DOHH2 (cell line): ENCODE measurements at regions not wholly inside any gene's neighbourhood (a gene's known extent, or its start where the extent isn't known, plus 50 kb on each side); places are given as distances from the start of the nearest gene placed in this dataset.

ENCODE experiments used
- H3F3A ChIP-seq: fragments of 200-600 bp; sonication (generic), shearing (Covaris generic); 2 replicates; pipeline ENCODE4 v1.6.0; 2016; ENCODE audit warnings: antibody characterized with exemption, mild to moderate bottlenecking; ENCODE audit not compliant: control insufficient read depth, insufficient read depth
- H3K27ac ChIP-seq: fragments of 200-600 bp; sonication (generic); 2 replicates; pipeline ENCODE4 v1.5.1; 2014; ENCODE audit warnings: low read depth, mild to moderate bottlenecking, low read length, moderate library complexity
- H3K27me3 ChIP-seq: fragments of 200-600 bp; sonication (generic); 2 replicates; pipeline ENCODE4 v1.6.1; 2014; ENCODE audit warnings: mild to moderate bottlenecking, low read length, mixed read lengths; ENCODE audit not compliant: control insufficient read depth
- H3K36me3 ChIP-seq: fragments of 200-600 bp; sonication (generic); 2 replicates; pipeline ENCODE4 v1.6.1; 2014; ENCODE audit warnings: mild to moderate bottlenecking, low read length, moderate library complexity, mixed read lengths; ENCODE audit not compliant: control insufficient read depth
- H3K4me1 ChIP-seq: fragments of 200-600 bp; sonication (generic); 2 replicates; pipeline ENCODE4 v1.6.1; 2014; ENCODE audit warnings: mild to moderate bottlenecking, low read length, mixed read lengths; ENCODE audit not compliant: control insufficient read depth
- H3K4me2 ChIP-seq: fragments of 200-600 bp; sonication (generic); 2 replicates; pipeline ENCODE4 v1.6.0; 2014; ENCODE audit warnings: mild to moderate bottlenecking, low read length, moderate library complexity
- H3K4me3 ChIP-seq: fragments of 200-600 bp; sonication (generic); 2 replicates; pipeline ENCODE4 v1.5.1; 2014; ENCODE audit warnings: mild to moderate bottlenecking, low read length, mixed read lengths
- H3K79me2 ChIP-seq: fragments of 200-600 bp; sonication (generic); 2 replicates; pipeline ENCODE4 v1.6.1; 2014; ENCODE audit warnings: mild to moderate bottlenecking, low read length, mixed read lengths; ENCODE audit not compliant: control insufficient read depth
- H3K9me2 ChIP-seq: fragments of 200-600 bp; sonication (generic); replicated peaks from 2 replicates; pipeline ENCODE4 v1.6.1; 2014; ENCODE audit warnings: mild to moderate bottlenecking, low read length, mixed read lengths; ENCODE audit not compliant: control insufficient read depth
- H3K9me3 ChIP-seq: fragments of 200-600 bp; sonication (generic); 2 replicates; pipeline ENCODE4 v1.6.1; 2014; ENCODE audit warnings: antibody characterized with exemption, low read length, mixed read lengths; ENCODE audit not compliant: control insufficient read depth, insufficient read depth
- H4K20me1 ChIP-seq: fragments of 200-600 bp; sonication (generic); 2 replicates; pipeline ENCODE4 v1.6.0; 2014; ENCODE audit warnings: low read depth, mild to moderate bottlenecking, antibody characterized with exemption, low read length, moderate library complexity; ENCODE audit not compliant: control insufficient read depth, insufficient read depth
- EZH2phosphoT487 ChIP-seq: fragments of 200-600 bp; sonication (generic); IDR thresholded peaks from 2 replicates; pipeline ENCODE4 v1.6.1; 2017; ENCODE audit warnings: borderline replicate concordance, mild to moderate bottlenecking, antibody characterized with exemption, low read length, moderate library complexity, mixed read lengths
- TF ChIP-seq, protein P1 (sequence below): fragments of 200-600 bp; sonication (generic); IDR thresholded peaks from one replicate; pipeline ENCODE4 v1.5.1; 2014; ENCODE audit warnings: antibody characterized with exemption, mild to moderate bottlenecking, low read depth, low read length; ENCODE audit not compliant: poor library complexity, severe bottlenecking

DNA sequence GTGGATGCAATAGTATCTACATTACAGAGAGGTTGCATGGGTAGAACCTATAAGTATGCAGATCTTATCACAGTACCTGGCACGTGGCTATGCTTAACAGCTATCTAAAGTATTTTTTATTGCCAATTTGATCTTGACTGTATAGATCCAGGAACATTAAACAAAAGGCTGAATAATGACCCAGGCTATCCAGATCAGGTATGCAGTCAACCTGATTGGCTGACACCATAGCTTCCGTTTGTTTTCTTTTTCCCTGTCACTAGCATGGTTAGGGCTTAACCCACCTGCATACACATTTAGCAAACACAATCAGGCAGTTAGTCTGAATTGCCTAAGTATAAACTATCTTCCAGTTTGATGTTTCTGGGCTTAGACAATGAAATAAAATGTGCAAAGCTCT is 264.9 kb upstream of the PLXNA2 start:
- no peaks in the 10 kb centered on the region for H3K9me2 ChIP-seq
- no peaks in the 10 kb centered on the region for H3K36me3 ChIP-seq
- no peaks in the 10 kb centered on the region for H3K4me1 ChIP-seq
- no peaks in the 10 kb centered on the region for H3K9me3 ChIP-seq
- H4K20me1 ChIP-seq: no peaks in the 10 kb centered on the region
- TF ChIP-seq, protein P1, sequence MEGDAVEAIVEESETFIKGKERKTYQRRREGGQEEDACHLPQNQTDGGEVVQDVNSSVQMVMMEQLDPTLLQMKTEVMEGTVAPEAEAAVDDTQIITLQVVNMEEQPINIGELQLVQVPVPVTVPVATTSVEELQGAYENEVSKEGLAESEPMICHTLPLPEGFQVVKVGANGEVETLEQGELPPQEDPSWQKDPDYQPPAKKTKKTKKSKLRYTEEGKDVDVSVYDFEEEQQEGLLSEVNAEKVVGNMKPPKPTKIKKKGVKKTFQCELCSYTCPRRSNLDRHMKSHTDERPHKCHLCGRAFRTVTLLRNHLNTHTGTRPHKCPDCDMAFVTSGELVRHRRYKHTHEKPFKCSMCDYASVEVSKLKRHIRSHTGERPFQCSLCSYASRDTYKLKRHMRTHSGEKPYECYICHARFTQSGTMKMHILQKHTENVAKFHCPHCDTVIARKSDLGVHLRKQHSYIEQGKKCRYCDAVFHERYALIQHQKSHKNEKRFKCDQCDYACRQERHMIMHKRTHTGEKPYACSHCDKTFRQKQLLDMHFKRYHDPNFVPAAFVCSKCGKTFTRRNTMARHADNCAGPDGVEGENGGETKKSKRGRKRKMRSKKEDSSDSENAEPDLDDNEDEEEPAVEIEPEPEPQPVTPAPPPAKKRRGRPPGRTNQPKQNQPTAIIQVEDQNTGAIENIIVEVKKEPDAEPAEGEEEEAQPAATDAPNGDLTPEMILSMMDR: no peak
- TF ChIP-seq EZH2phosphoT487: no peak
- no peak overlapping the region for H3K4me2 ChIP-seq
- H3F3A ChIP-seq: no peaks in the 10 kb centered on the region
- no peaks in the 10 kb centered on the region for H3K27me3 ChIP-seq
- no peaks in the 10 kb centered on the region for H3K79me2 ChIP-seq
- H3K27ac ChIP-seq: no peak overlapping the region
- H3K4me3 ChIP-seq: no peak overlapping the region

DNA sequence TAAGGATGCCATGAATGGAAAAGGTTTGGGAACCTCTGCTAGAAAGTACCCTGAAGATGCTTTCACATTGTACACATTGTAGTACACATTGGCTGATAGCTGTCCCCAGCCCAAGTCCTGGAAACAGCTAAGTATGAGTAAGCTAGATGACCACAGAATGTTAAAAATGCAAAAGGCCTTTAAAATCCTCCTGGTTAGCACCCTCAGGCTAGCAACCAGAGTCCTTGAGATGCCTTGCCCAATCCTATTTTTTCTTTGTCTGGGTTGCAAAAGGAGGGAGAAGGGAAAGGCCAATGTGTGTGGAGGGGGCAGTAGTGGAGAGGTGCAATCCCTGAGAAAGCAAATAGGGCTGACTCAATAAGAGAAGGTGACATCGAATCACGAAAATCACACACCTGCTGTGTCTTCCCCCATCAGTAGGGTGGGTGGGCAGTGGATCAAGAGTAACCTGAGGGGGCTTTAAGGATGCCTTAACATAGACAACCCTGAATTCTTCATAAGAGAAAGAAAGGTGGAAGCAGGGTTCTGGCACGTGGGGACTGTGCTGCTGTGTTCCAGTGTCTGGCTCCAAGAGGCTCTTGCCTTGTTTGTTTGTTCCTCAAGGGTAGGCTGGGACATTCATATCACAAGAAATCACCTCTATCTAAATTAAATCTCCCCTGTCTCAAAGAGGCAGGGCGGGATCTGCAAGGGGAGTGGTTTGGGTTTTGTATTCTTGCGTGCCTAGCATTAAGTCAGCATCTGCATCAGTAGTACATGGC is 266.2 kb upstream of the PLXNA2 start:
- no peak overlapping the region for H3K4me2 ChIP-seq
- H3K4me1 ChIP-seq: no peaks in the 10 kb centered on the region
- H3F3A ChIP-seq: no peaks in the 10 kb centered on the region
- H3K27ac ChIP-seq: no peak overlapping the region
- no peaks in the 10 kb centered on the region for H3K9me2 ChIP-seq
- no peaks in the 10 kb centered on the region for H3K79me2 ChIP-seq
- TF ChIP-seq, protein P1: no peak
- no peak for TF ChIP-seq EZH2phosphoT487
- no peaks in the 10 kb centered on the region for H3K36me3 ChIP-seq
- H3K9me3 ChIP-seq: no peaks in the 10 kb centered on the region
- H4K20me1 ChIP-seq: no peaks in the 10 kb centered on the region
- no peak overlapping the region for H3K4me3 ChIP-seq
- H3K27me3 ChIP-seq: no peaks in the 10 kb centered on the region

DNA sequence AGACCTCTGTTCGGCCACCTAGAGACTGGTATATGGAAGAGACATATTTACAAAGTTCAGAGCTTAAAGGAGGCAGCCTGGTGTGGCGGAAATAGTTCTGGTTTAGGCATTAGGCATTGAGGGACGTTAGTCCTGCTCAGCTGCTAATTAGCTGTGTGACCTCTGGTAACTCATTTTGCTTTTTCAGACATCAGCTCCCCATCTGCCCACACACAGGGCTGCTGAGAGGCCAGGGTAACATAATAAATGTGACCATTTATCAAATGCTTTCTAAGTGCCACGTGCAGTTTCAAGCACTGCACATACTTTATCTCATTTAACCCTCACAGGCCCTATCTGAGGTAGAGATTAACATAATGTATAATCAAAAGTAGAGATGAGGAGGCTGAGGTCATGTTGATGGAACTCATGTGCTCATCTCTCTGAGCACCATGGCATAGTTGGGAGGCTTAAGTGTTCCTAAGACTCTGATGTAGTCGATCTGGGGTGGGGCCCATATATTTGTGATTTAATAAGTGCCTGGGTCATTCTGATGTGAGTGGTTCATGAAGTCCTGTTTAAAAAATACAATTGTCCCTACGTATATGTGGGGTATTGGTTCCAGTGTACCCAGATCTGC is 267.2 kb upstream of the PLXNA2 start:
- Histone ChIP-seq H3K9me2 (no peaks in the 10 kb centered on the region), H3K36me3 (no peaks in the 10 kb centered on the region), H3K79me2 (no peaks in the 10 kb centered on the region), H3F3A (no peaks in the 10 kb centered on the region), H3K9me3 (no peaks in the 10 kb centered on the region), H3K27ac (no peak overlapping the region), H3K4me2 (no peak overlapping the region), H3K27me3 (no peaks in the 10 kb centered on the region), H3K4me1 (no peaks in the 10 kb centered on the region), H3K4me3 (no peak overlapping the region), H4K20me1 (no peaks in the 10 kb centered on the region)
- TF ChIP-seq, protein P1: no peak
- no peak for TF ChIP-seq EZH2phosphoT487
